AG10803 (cell line): ENCODE measurements at regions not wholly inside any gene's neighbourhood (a gene's known extent, or its start where the extent isn't known, plus 50 kb on each side); places are given as distances from the start of the nearest gene placed in this dataset.

Source experiments
- DNase-seq: peaks from one replicate; pipeline ENCODE4 v3.0.0; 2010; ENCODE audit warnings: low read depth
- H3K4me3 ChIP-seq: 2 replicates; pipeline ENCODE4 v1.5.1; 2011; ENCODE audit warnings: mild to moderate bottlenecking, low read length, control low read depth
- TF ChIP-seq, protein P1 (sequence below): conservative IDR thresholded peaks from 2 replicates; pipeline ENCODE4 v1.5.1; 2011; ENCODE audit warnings: mild to moderate bottlenecking, low read length, control low read depth, inconsistent platforms

DNA sequence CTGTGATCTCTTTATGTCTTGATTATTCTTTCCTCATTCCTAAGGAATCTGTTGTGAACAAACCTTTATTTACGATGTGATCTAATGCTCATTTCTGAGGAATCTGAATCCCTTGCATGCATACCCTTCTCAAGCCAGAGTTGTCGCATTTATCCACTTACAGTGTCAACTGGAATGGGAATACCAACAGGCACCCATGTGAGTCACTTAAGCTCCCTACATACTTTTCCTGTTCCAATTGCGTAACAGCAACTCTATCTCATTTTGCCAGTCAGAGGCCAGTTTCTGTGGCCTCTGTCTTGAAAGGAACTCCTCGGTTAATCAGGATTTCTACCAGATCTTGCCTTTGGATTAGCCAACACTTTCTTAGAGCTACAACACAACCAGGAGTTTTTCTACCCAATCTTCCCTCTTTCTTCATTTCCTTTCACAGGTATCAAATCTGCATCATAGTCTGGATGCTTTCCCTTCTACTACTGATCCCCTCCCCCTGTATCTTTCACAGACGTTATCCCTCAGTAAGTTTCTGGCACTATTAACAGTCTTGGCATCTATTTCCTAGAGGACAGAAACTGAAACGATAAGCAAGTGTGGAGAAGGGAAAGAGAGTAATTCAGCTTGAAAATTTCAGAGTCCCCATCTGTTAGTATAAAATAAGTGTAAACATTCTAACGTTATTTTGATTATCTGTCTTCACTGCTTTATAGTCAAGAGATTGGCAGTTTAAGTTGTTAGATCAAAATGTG lies 66.8 kb upstream of the BCHE start:
- TF ChIP-seq, protein P1, sequence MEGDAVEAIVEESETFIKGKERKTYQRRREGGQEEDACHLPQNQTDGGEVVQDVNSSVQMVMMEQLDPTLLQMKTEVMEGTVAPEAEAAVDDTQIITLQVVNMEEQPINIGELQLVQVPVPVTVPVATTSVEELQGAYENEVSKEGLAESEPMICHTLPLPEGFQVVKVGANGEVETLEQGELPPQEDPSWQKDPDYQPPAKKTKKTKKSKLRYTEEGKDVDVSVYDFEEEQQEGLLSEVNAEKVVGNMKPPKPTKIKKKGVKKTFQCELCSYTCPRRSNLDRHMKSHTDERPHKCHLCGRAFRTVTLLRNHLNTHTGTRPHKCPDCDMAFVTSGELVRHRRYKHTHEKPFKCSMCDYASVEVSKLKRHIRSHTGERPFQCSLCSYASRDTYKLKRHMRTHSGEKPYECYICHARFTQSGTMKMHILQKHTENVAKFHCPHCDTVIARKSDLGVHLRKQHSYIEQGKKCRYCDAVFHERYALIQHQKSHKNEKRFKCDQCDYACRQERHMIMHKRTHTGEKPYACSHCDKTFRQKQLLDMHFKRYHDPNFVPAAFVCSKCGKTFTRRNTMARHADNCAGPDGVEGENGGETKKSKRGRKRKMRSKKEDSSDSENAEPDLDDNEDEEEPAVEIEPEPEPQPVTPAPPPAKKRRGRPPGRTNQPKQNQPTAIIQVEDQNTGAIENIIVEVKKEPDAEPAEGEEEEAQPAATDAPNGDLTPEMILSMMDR, result no peak
- DNase-seq, result no peak
- H3K4me3 ChIP-seq, result no peak overlapping the region

GRCh38 chr3:165899066-165899465 lies 61.8 kb upstream of the BCHE start:
- DNase-seq, result no peak
- TF ChIP-seq, protein P1, result no peak
- H3K4me3 ChIP-seq, result no peak overlapping the region

GRCh38 chr3:165897137-165897536 lies 59.9 kb upstream of the BCHE start:
- no peak for DNase-seq
- TF ChIP-seq, protein P1, result no peak

DNA sequence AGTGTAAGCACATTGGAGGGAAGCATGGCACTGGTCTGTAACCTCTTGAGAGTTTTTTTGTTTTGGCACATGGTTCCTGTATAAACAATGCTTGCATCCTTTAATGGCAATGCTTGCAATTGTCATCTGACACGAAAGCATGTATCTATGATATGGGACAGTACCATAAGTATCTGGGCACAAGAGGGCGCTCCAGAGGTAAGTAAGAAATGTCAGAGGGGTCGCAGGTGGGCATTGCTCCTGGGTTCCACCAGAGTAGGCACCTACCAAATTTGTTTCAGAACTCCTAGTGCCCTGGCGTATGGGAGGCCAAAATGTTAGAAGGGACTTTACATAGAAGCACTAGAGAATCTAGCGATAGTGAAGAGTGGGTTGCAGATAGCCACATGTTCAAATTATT lies 58.7 kb upstream of the BCHE start:
- no peak overlapping the region for H3K4me3 ChIP-seq
- TF ChIP-seq, protein P1, result no peak
- no peak for DNase-seq

More at GRCh38 chr3:165897137-165897536, 59.9 kb upstream of the BCHE start:
- H3K4me3 ChIP-seq, result no peak overlapping the region

- TF ChIP-seq, protein P1, result no peak
- DNase-seq, result no peak
- H3K4me3 ChIP-seq, result no peak overlapping the region
These were observed 55.3 kb upstream of the BCHE start for GRCh38 chr3:165892565-165892964.
